H1 (cell line): ENCODE measurements at regions not wholly inside any gene's neighbourhood (a gene's known extent, or its start where the extent isn't known, plus 50 kb on each side); places are given as distances from the start of the nearest gene placed in this dataset.

ENCODE experiments used
- CTCF ChIA-PET: fragments of 300-600 bp; sonication (Branson Sonifier 250); formaldehyde crosslinking; loops from one replicate; lab custom pipeline; 2021; ENCODE audit not compliant: partially characterized antibody; lab: Charles Lee
- POLR2A ChIA-PET: fragments of 300-600 bp; sonication (Branson Sonifier 250); formaldehyde crosslinking; loops from one replicate; lab custom pipeline; 2021; ENCODE audit warnings: inconsistent platforms; ENCODE audit not compliant: partially characterized antibody; lab: Charles Lee
- DNase-seq, 2 experiments: peaks; one replicate each; pipeline versions ENCODE4 v3.0.0 to v3.0.0-alpha.2; 2010 to 2022; ENCODE audit warnings: low spot score in 2 of 2, low read depth in 1 of 2, mixed read lengths in 1 of 2
- FAIRE-seq: peaks from 2 replicates; lab custom pipeline; 2011; peaks lifted over from hg19 to GRCh38; lab: Jason Lieb, UNC
- H2AFZ ChIP-seq: 2 replicates; pipeline ENCODE4 v1.8.1; 2012; ENCODE audit warnings: low read length, inconsistent platforms
- H2AK5ac ChIP-seq: 2 replicates; pipeline ENCODE4 v1.6.1; 2013; ENCODE audit warnings: low read depth, low read length
- H2BK120ac ChIP-seq: replicated peaks from 2 replicates; pipeline ENCODE3; 2013; ENCODE audit warnings: low read depth, low read length, inconsistent platforms
- H2BK12ac ChIP-seq: 2 replicates; pipeline ENCODE4 v1.6.1; 2013; ENCODE audit warnings: low read depth, low read length
- H2BK15ac ChIP-seq: 2 replicates; pipeline ENCODE4 v1.6.1; 2013; ENCODE audit warnings: low read length
- H2BK20ac ChIP-seq: 2 replicates; pipeline ENCODE4 v1.6.1; 2013; ENCODE audit warnings: low read length
- H2BK5ac ChIP-seq: 2 replicates; pipeline ENCODE4 v1.6.1; 2013; ENCODE audit warnings: low read depth, low read length
- H3K14ac ChIP-seq: 2 replicates; pipeline ENCODE4 v1.6.1; 2013; ENCODE audit warnings: inconsistent platforms; ENCODE audit not compliant: insufficient read length
- H3K18ac ChIP-seq: 2 replicates; pipeline ENCODE4 v1.6.1; 2013; ENCODE audit warnings: low read length; ENCODE audit errors: extremely low read depth
- H3K23ac ChIP-seq: 2 replicates; pipeline ENCODE4 v1.6.1; 2013; ENCODE audit warnings: inconsistent platforms; ENCODE audit not compliant: insufficient read length
- H3K23me2 ChIP-seq: 2 replicates; pipeline ENCODE4 v1.6.1; 2013; ENCODE audit warnings: low read depth, low read length
- H3K27ac ChIP-seq: 2 replicates; pipeline ENCODE4 v1.6.1; 2011; ENCODE audit warnings: low read depth, low read length, inconsistent platforms
- H3K27me3 ChIP-seq, 4 experiments: replicated peaks in 1 of 4; 1 replicate in 1 of 4; 2 replicates in 3 of 4; pipeline versions ENCODE4 v1.6.1 to v1.8.1; 2011 to 2013; ENCODE audit warnings: low read length in 3 of 4, mild to moderate bottlenecking in 3 of 4, inconsistent platforms in 2 of 4, mixed read lengths in 2 of 4, moderate library complexity in 1 of 4; ENCODE audit not compliant: control insufficient read depth in 3 of 4, insufficient read depth in 3 of 4; ENCODE audit errors: extremely low read depth in 1 of 4
- H3K36me3 ChIP-seq, 4 experiments: 2 replicates each; pipeline versions ENCODE4 v1.6.1 to v1.8.1; 2011 to 2013; ENCODE audit warnings: mild to moderate bottlenecking in 4 of 4, low read length in 3 of 4, moderate library complexity in 2 of 4, control low read depth in 1 of 4, inconsistent platforms in 1 of 4; ENCODE audit not compliant: insufficient read depth in 4 of 4, control insufficient read depth in 2 of 4
- H3K4ac ChIP-seq: replicated peaks from 2 replicates; pipeline ENCODE3; 2013; ENCODE audit warnings: low read length, low read depth, mixed read lengths, inconsistent platforms; ENCODE audit not compliant: insufficient read length
- H3K4me1 ChIP-seq, 4 experiments: replicated peaks in 1 of 4; 1 replicate in 1 of 4; 2 replicates in 3 of 4; pipeline versions ENCODE4 v1.6.1 to v1.8.1; 2011 to 2013; ENCODE audit warnings: low read length in 3 of 4, inconsistent platforms in 2 of 4, mixed read lengths in 1 of 4; ENCODE audit not compliant: insufficient read depth in 4 of 4, control insufficient read depth in 3 of 4
- H3K4me2 ChIP-seq, 2 experiments: 2 replicates each; pipeline versions ENCODE4 v1.6.1 to v1.8.1; 2011 to 2013; ENCODE audit warnings: low read depth in 2 of 2, low read length in 2 of 2, control low read depth in 1 of 2, inconsistent platforms in 1 of 2, mild to moderate bottlenecking in 1 of 2; ENCODE audit not compliant: insufficient read depth in 1 of 2
- H3K4me3 ChIP-seq, 4 experiments: fragments of 200-600, 300-600 bp in 1 of 4; sonication (generic), shearing (Covaris generic), sonication (Bioruptor Twin) in 1 of 4; 2 replicates each; pipeline versions ENCODE4 v1.5.1 to v1.8.1; 2011 to 2016; ENCODE audit warnings: low read length in 4 of 4, low read depth in 3 of 4, control low read depth in 2 of 4, inconsistent platforms in 2 of 4, mild to moderate bottlenecking in 2 of 4, mixed read lengths in 1 of 4, moderate library complexity in 1 of 4; ENCODE audit not compliant: insufficient read depth in 2 of 4; ENCODE audit errors: extremely low read depth in 1 of 4
- H3K56ac ChIP-seq: replicated peaks from 2 replicates; pipeline ENCODE3; 2013; ENCODE audit warnings: low read depth, mild to moderate bottlenecking, mixed read lengths, low read length, inconsistent platforms; ENCODE audit not compliant: insufficient read length
- H3K79me1 ChIP-seq: 2 replicates; pipeline ENCODE4 v1.6.1; 2013; ENCODE audit warnings: low read depth, low read length, control low read depth
- H3K79me2 ChIP-seq, 2 experiments: 2 replicates each; pipeline versions ENCODE4 v1.6.1 to v1.8.1; 2012 to 2013; ENCODE audit warnings: low read length in 2 of 2, mild to moderate bottlenecking in 2 of 2, inconsistent platforms in 1 of 2; ENCODE audit not compliant: insufficient read depth in 2 of 2, control insufficient read depth in 1 of 2
- H3K9ac ChIP-seq, 4 experiments: replicated peaks in 1 of 4; 1 replicate in 1 of 4; 2 replicates in 3 of 4; pipeline versions ENCODE4 v1.6.1 to v1.8.1; 2011 to 2013; ENCODE audit warnings: low read depth in 3 of 4, low read length in 3 of 4, control low read depth in 2 of 4, mild to moderate bottlenecking in 2 of 4, moderate library complexity in 2 of 4, inconsistent platforms in 1 of 4; ENCODE audit errors: extremely low read depth in 1 of 4
- H3K9me3 ChIP-seq, 2 experiments: 2 replicates each; pipeline versions ENCODE4 v1.6.1 to v1.8.1; 2012 to 2013; ENCODE audit warnings: mild to moderate bottlenecking in 2 of 2, moderate library complexity in 2 of 2, control low read depth in 1 of 2, inconsistent platforms in 1 of 2, low read depth in 1 of 2, low read length in 1 of 2, mixed read lengths in 1 of 2; ENCODE audit not compliant: insufficient read depth in 2 of 2
- H4K20me1 ChIP-seq, 2 experiments: replicated peaks in 1 of 2; 2 replicates each; pipeline versions ENCODE3 to v1.8.1; 2011 to 2013; ENCODE audit warnings: inconsistent platforms in 2 of 2, low read length in 2 of 2, mild to moderate bottlenecking in 1 of 2; ENCODE audit not compliant: insufficient read depth in 2 of 2, control insufficient read depth in 1 of 2
- H4K5ac ChIP-seq: 2 replicates; pipeline ENCODE4 v1.6.1; 2013; ENCODE audit warnings: low read length, low read depth, mixed read lengths, inconsistent platforms; ENCODE audit not compliant: insufficient read length
- H4K8ac ChIP-seq: 2 replicates; pipeline ENCODE4 v1.8.0; 2013; ENCODE audit warnings: mild to moderate bottlenecking, moderate library complexity, low read length, inconsistent platforms; ENCODE audit not compliant: insufficient read depth; ENCODE audit errors: extremely low read depth
- H4K91ac ChIP-seq: replicated peaks from 2 replicates; pipeline ENCODE3; 2013; ENCODE audit warnings: low read length, mixed read lengths, inconsistent platforms; ENCODE audit not compliant: insufficient read length
- CEBPB ChIP-seq: IDR thresholded peaks from 2 replicates; pipeline ENCODE4 v1.6.1; 2012; ENCODE audit warnings: low read depth, low read length
- EZH2 ChIP-seq: fragments of 200-600 bp; sonication (generic); IDR thresholded peaks from 2 replicates; pipeline ENCODE4 v1.7.1; 2012; ENCODE audit warnings: low read depth, mild to moderate bottlenecking, moderate library complexity, low read length, inconsistent platforms; ENCODE audit not compliant: severe bottlenecking
- GTF2F1 ChIP-seq: IDR thresholded peaks from 2 replicates; pipeline ENCODE4 v1.6.1; 2012; ENCODE audit warnings: low read depth, low read length, improper control_type of control experiment, borderline replicate concordance
- KDM1A ChIP-seq: fragments of 200-600, 300-600 bp; sonication (generic); IDR thresholded peaks from 2 replicates; pipeline ENCODE4 v1.7.1; 2016; ENCODE audit warnings: mild to moderate bottlenecking, low read length, borderline replicate concordance
- MAFK ChIP-seq: IDR thresholded peaks from 2 replicates; pipeline ENCODE4 v1.6.1; 2012; ENCODE audit warnings: low read depth, mild to moderate bottlenecking, improper control_type of control experiment, low read length
- RAD21 ChIP-seq, 2 experiments: IDR thresholded peaks in 1 of 2; conservative IDR thresholded peaks in 1 of 2; 2 replicates each; pipeline ENCODE4 v1.6.1; 2011; ENCODE audit warnings: low read depth in 2 of 2, low read length in 2 of 2, improper control_type of control experiment in 1 of 2, inconsistent platforms in 1 of 2, mild to moderate bottlenecking in 1 of 2, moderate library complexity in 1 of 2
- RNF2 ChIP-seq: fragments of 200-900, 300-1000 bp; sonication (generic); IDR thresholded peaks from 2 replicates; pipeline ENCODE4 v1.7.1; 2016; ENCODE audit warnings: borderline replicate concordance, low read depth, mild to moderate bottlenecking, antibody characterized with exemption, low read length; ENCODE audit not compliant: poor library complexity, severe bottlenecking; ENCODE audit errors: missing control alignments
- RXRA ChIP-seq: IDR thresholded peaks from 2 replicates; pipeline ENCODE4 v1.6.1; 2011; ENCODE audit warnings: low read depth, mild to moderate bottlenecking, low read length, moderate library complexity; ENCODE audit not compliant: insufficient read depth
- SP4 ChIP-seq: IDR thresholded peaks from 2 replicates; pipeline ENCODE4 v1.6.1; 2012; ENCODE audit warnings: low read length, inconsistent platforms
- TBP ChIP-seq: IDR thresholded peaks from 2 replicates; pipeline ENCODE4 v1.6.1; 2011; ENCODE audit warnings: low read depth, low read length, improper control_type of control experiment
- TCF12 ChIP-seq: IDR thresholded peaks from 2 replicates; pipeline ENCODE4 v1.6.1; 2011; ENCODE audit warnings: low read depth, mild to moderate bottlenecking, low read length
- USF2 ChIP-seq: IDR thresholded peaks from 2 replicates; pipeline ENCODE4 v1.6.1; 2011; ENCODE audit warnings: low read length, improper control_type of control experiment
- WGBS, 2 experiments: shearing (Covaris generic) in 1 of 2; methylation state at CpG; one replicate each; pipeline versions ENCODE4 v1.1.6 to v1.1.7; 2013 to 2015; ENCODE audit warnings: low lambda C conversion rate in 2 of 2, mixed read lengths in 2 of 2, inconsistent platforms in 1 of 2, low coverage in 1 of 2, missing lambda C conversion rate in 1 of 2; ENCODE audit not compliant: insufficient replicate concordance in 2 of 2, insufficient coverage in 1 of 2, insufficient read length in 1 of 2; ENCODE audit errors: extremely low coverage in 1 of 2, missing lambda C conversion rate in 1 of 2; 5-methylcytosine and 5-hydroxymethylcytosine counted together

- ChIA-PET CTCF (no interaction called here), POLR2A (no interaction called here)
- no peak overlapping the region for H2BK15ac ChIP-seq
- no peak for TF ChIP-seq RNF2
- no peak for TF ChIP-seq KDM1A
- TF ChIP-seq USF2 = no peak
- no peak for TF ChIP-seq TBP
- TF ChIP-seq CEBPB = no peak
- TF ChIP-seq EZH2 = no peak
- no peak for TF ChIP-seq RAD21 (IDR thresholded peaks at IDR 0.05 in 1 of 2, conservative IDR thresholded peaks at IDR 0.05 in 1 of 2; ENCODE audit: low read depth in 2 of 2, low read length in 2 of 2)
- TF ChIP-seq RXRA = no peak
- TF ChIP-seq SP4 = no peak
- TF ChIP-seq MAFK = no peak
- no peak for TF ChIP-seq GTF2F1
- no peak for TF ChIP-seq TCF12
These were observed 946.4 kb upstream of the PTPRD start for GRCh38 chr9:11559001-11559776.

More at GRCh38 chr9:11559001-11559776, 946.4 kb upstream of the PTPRD start:
- Histone ChIP-seq H3K4ac (no peak overlapping the region), H3K36me3 (no peaks in the 10 kb centered on the region), H2BK5ac (no peak overlapping the region), H4K20me1 (no peaks in the 10 kb centered on the region), H3K4me3 (no peak overlapping the region), H2BK12ac (no peak overlapping the region), H3K79me2 (no peaks in the 10 kb centered on the region), H3K79me1 (no peaks in the 10 kb centered on the region), H3K56ac (no peak overlapping the region), H3K4me2 (no peak overlapping the region), H3K27ac (no peak overlapping the region), H3K4me1 (no peaks in the 10 kb centered on the region), H3K9ac (no peak overlapping the region), H2AFZ (no peak overlapping the region), H2BK20ac (no peak overlapping the region), H3K23ac (no peak overlapping the region), H2BK120ac (no peak overlapping the region), H3K27me3 (no peaks in the 10 kb centered on the region), H4K5ac (no peak overlapping the region), H3K23me2 (no peaks in the 10 kb centered on the region), H2AK5ac (no peak overlapping the region), H4K8ac (no peak overlapping the region), H3K9me3 (no peaks in the 10 kb centered on the region), H3K14ac (no peak overlapping the region), H3K18ac (no peak overlapping the region), H4K91ac (no peak overlapping the region)
- DNase-seq (no peak), FAIRE-seq (no peak)
- 92% methylated on average over 3 of the region's 3 CpGs; no CpG with 5 or more reads in 1 of the 2 experiments for WGBS, 2 experiments
